Thyroid gland (tissue), 4 donors: ENCODE measurements at regions not wholly inside any gene's neighbourhood (a gene's known extent, or its start where the extent isn't known, plus 50 kb on each side); places are given as distances from the start of the nearest gene placed in this dataset.

ENCODE experiments used
- CTCF ChIP-seq, 6 experiments: fragments of 200-600 bp in 3 of 6; fragments of 450-650 bp in 3 of 6; sonication (generic) in 3 of 6; IDR thresholded peaks; one replicate each; pipeline ENCODE4 v1.5.1; 2016 to 2019; ENCODE audit warnings: antibody characterized with exemption in 6 of 6, mild to moderate bottlenecking in 2 of 6, inconsistent platforms in 1 of 6, moderate library complexity in 1 of 6
- POLR2A ChIP-seq, 2 donors: fragments of 450-650 bp; IDR thresholded peaks; one replicate each; pipeline ENCODE4 v1.6.1; 2017; ENCODE audit warnings: antibody characterized with exemption in 2 of 2, mild to moderate bottlenecking in 2 of 2, moderate library complexity in 1 of 2

- TF ChIP-seq POLR2A (IDR thresholded peaks at IDR 0.05), result no peak
- TF ChIP-seq CTCF (IDR thresholded peaks at IDR 0.05), result no peak
Measured at GRCh38 chr15:93312891-93313486, 224.0 kb upstream of the RGMA start.
